PC-9 (cell line): ENCODE measurements at regions not wholly inside any gene's neighbourhood (a gene's known extent, or its start where the extent isn't known, plus 50 kb on each side); places are given as distances from the start of the nearest gene placed in this dataset.

ENCODE experiments used
- EZH2 ChIP-seq: fragments of 200-600 bp; sonication (generic); IDR thresholded peaks from 2 replicates; pipeline ENCODE4 v1.8.0; 2017; ENCODE audit warnings: antibody characterized with exemption, low read depth
- TF ChIP-seq, protein P1 (sequence below): fragments of 200-600 bp; sonication (generic); conservative IDR thresholded peaks from 2 replicates; pipeline ENCODE4 v1.6.1; 2017; ENCODE audit warnings: mixed run types, antibody characterized with exemption, mild to moderate bottlenecking, moderate library complexity

DNA sequence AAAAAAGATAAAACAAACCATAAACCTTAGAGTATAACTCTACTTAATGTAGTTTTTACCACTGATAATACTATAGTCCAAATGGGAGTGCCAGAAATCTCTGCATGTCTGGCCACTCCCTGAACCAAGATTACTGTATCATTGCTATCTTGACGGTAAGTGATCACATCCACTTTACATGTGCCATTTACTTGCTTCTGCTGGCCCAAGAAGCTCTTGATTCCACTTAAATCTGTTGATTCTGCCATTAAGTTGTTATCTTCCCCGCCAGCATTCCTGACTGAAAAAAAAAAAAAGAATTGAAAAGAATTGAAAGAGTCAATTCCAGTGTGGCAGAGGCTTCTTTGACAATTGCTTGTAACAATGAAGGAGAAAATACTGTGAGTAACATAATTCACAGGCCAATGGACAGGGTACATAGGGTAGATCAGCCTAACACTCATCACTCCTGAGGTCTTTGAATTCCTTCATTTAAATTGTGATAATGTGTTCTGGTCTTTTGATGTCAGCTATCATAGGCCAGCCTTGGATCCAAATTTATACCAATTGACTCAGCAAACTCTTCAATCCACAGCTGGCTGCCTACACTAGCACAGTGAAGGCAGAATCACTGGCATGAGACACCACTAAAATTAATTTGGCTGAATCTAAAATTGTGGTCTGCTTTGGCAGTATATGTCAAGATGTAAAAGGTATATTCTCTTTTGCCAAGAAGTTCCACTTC, 665.2 kb upstream of the FLRT2 start:
- TF ChIP-seq, protein P1, sequence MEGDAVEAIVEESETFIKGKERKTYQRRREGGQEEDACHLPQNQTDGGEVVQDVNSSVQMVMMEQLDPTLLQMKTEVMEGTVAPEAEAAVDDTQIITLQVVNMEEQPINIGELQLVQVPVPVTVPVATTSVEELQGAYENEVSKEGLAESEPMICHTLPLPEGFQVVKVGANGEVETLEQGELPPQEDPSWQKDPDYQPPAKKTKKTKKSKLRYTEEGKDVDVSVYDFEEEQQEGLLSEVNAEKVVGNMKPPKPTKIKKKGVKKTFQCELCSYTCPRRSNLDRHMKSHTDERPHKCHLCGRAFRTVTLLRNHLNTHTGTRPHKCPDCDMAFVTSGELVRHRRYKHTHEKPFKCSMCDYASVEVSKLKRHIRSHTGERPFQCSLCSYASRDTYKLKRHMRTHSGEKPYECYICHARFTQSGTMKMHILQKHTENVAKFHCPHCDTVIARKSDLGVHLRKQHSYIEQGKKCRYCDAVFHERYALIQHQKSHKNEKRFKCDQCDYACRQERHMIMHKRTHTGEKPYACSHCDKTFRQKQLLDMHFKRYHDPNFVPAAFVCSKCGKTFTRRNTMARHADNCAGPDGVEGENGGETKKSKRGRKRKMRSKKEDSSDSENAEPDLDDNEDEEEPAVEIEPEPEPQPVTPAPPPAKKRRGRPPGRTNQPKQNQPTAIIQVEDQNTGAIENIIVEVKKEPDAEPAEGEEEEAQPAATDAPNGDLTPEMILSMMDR: no peak
- no peak for TF ChIP-seq EZH2
